ENCODE measurements at regions not wholly inside any gene's neighbourhood (a gene's known extent, or its start where the extent isn't known, plus 50 kb on each side); places are given as distances from the start of the nearest gene placed in this dataset.

GRCh38 chr13:84998681-84999080, 800.5 kb downstream of the SLITRK6 start:
- TF ChIP-seq, protein P1, sequence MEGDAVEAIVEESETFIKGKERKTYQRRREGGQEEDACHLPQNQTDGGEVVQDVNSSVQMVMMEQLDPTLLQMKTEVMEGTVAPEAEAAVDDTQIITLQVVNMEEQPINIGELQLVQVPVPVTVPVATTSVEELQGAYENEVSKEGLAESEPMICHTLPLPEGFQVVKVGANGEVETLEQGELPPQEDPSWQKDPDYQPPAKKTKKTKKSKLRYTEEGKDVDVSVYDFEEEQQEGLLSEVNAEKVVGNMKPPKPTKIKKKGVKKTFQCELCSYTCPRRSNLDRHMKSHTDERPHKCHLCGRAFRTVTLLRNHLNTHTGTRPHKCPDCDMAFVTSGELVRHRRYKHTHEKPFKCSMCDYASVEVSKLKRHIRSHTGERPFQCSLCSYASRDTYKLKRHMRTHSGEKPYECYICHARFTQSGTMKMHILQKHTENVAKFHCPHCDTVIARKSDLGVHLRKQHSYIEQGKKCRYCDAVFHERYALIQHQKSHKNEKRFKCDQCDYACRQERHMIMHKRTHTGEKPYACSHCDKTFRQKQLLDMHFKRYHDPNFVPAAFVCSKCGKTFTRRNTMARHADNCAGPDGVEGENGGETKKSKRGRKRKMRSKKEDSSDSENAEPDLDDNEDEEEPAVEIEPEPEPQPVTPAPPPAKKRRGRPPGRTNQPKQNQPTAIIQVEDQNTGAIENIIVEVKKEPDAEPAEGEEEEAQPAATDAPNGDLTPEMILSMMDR (conservative IDR thresholded peaks at IDR 0.05; ENCODE audit: low read length): no peak
- TF ChIP-seq EZH2phosphoT487 (IDR thresholded peaks at IDR 0.05; ENCODE audit: borderline replicate concordance, low read depth, low read length): no peak
